ENCODE measurements at regions not wholly inside any gene's neighbourhood (a gene's known extent, or its start where the extent isn't known, plus 50 kb on each side); places are given as distances from the start of the nearest gene placed in this dataset.
"Not testable (repeated sequence)": the region's sequence is repeated elsewhere in the genome, so short reads cannot be mapped to it uniquely, and the experiment has no call there.

DNA sequence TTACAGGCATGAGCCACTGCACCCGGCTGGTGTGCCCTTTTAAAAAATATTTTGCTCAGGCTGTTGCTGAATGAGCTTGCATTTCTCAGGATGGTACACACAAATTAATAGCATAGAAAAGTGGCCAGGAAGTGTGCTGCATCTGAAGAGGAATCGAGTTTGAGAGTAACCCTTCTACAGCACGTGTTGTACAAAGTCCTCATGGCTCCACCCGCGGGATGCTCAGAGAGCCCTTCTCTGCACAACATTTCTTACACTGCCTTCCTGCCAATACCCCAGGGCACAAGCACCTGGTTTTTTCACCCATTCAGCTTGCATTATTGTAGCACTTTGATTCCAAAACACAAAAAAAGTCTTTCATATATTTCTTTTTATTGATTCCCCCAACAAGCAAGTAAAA, 90.1 kb upstream of the NEDD4L start:
- DNase-seq, result no peak

DNA sequence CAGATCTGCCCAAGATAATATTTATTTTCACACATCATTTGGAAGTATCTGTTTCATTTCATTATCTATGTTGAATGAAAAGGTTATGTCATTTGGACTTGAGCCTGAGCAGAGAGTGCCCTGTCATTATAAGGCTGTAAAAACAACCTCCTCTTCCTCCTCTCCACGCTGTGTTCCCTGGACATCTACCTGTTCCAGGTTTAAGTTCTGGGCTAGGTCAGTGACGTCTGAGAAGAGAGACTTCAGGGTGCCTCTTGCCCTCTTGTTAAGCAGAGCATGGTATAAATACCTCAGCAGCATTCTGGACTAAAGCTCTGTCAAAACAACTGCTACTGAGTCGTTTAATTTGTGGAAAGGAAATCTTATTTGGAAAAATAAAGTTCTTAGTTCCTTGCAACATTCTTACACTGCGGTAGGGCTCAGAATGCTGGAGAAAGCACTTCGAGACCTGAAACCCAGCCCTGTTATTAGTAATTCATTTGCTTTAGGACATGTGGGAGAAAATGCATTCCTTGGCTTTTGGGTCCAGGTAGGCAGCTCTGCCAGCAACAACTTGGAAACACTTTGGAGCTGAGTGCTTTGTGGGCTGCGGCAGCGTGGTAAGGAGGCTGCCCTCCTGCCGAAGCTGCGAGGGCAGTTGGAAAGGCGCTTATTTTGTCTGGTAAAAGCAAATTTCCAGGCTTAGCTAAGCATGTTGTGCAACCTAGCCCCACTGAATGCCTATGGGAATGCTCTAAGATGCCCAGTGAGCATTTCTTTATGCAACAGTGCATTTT, 91.8 kb upstream of the NEDD4L start:
- no peak for DNase-seq

DNA sequence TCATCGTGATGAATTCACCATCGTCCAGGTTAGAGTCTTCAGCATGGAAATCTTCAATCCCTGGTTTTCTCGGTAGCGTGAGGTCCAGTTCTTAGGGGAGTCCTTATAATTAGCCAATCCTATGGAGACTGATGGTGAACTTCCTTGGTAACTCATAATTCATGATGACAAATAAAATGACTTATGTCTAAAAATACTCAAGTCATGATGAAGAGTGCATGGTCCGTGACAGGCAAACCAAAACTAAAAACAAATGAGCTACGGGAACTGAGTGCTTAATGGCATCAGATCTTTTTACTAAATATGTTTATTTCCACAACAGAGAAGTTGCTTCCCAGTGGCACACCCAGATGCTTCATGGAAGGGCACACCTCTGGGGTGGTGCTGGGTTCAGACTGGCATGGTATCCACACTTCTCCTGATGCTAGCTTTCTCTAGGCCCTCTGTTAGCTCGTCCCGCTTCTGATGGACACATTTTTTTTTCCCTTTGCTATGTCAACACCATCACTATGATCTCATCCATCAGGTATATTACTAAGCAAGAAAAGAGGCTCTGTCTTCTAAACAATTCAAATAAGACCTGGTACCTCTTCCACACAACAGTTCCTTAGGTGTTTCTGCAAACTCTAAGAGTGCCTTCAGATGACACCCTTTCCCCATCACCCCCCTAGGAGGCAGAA, 92.8 kb upstream of the NEDD4L start:
- DNase-seq, result no peak

DNA sequence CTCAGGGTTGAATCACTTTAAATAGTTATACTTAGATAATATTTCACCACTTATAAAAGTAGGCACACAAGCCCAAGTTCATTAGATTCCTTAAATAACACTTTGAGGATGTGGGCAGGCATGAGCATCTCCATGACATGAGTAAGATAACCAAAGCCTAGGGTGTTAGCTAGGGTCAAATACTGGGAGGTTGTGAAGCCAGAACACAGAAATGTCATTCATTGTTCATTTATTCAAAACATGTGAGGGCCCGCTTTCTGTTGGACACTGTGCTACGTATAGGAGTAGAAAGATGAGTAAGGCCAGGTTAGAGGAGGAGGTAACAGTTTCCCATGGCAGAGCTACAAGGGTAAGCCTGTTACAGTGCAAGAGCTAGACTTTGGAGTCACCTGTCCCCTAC, 93.5 kb upstream of the NEDD4L start:
- no peak for DNase-seq

DNA sequence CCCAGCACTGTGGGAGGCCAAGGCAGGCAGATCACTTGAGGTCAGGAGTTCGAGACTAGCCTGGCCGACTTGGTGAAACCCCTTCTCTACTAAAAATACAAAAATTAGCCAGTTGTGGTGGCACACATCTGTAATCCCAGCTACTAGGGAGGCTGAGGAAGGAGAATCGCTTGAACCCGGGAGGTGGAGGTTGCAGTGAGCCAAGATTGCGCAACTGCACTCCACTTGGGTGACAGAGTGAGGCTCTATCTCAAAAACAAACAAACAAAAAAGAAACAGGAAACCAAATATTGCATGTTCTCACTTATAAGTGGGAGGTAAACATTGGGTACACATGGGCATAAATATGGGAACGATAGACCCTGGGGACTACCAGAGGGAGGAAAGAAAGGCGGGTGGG, 94.7 kb upstream of the NEDD4L start:
- not testable (repeated sequence) for DNase-seq

DNA sequence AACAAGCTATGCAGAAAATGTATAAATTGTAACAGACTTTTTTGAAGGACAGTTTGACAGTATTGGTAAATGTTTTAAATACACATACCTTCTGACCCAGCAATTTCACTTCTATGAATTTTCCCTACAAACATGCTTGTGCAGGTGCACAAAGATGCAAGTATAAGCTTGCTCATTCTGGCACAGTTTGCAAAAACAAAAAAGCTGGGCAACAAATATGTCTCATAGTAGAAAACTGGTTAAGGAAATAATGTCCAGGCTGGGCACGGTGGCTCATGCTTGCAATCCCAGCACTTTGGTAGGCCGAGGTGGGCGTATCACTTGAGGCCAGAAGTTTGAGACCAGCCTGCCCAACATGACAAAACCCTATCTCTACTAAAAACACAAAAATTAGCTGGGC, 96.9 kb upstream of the NEDD4L start:
- DNase-seq, result no peak

DNA sequence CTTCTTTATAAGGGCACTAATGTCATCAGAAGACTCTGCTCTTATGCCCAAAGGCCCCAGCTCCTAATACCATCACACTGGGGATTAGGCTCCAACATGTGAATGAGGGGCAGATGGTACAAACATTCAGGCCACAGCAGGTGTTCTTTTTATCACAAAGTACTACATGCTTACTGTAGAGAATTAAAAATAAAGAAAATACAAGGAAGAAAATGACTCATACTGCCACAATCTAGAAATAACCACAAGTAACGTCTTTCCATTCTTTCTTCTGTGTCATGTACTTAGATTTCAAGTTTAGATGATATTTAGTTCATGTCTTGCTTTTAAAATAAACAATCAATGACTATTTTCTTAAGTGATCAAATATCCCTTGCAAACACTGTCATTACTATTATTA, 100.3 kb upstream of the NEDD4L start:
- DNase-seq, result no peak

DNA sequence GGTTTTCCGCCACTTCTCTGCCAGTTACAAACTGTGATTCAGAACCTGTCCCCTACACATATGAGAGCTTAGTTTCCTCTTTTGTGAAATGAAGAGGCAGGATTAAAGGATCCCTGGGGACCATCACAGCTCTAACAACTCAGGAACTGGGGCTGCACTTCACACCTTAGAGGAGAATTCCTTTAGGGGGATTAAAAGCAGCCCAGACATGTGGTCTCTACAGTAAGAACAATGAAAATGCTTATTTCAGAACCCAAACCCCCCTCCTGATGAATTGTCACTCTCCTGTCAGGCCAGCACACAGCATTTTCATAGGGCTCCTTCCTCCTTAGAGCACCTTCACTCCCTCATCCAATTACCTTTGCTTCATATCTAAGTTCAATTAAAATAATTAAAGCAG, 101.5 kb upstream of the NEDD4L start:
- DNase-seq, result no peak

DNA sequence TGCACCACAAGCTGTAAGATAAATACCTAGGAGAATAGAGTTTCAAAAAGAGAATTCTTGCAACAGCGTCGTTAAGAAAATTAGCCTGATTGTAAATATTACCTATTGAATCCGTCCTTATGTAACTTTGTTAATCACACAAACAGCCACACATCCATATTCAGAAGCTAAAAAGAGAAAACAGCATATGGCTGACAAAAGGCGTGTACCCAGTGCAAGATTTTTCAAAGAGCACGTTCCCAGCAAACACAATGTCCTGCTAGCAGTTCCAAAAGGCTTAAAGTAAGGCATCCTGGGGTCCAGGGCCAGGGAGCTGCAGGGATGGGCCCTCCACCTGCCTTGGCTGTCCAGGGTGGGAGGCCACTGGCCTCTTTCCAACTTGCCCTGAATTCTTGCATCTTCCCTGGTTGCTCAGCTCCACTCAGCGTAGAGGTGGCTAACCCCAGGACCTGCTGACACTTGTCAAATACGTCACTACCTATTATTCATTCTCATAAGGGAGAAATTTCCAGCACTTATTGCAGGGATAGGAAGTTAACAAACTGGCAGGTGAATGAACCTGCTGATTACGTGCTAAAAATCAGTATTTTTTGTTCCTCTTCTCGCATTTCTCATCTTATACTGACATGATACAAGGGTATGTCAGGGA, 102.1 kb upstream of the NEDD4L start:
- no peak for DNase-seq

DNA sequence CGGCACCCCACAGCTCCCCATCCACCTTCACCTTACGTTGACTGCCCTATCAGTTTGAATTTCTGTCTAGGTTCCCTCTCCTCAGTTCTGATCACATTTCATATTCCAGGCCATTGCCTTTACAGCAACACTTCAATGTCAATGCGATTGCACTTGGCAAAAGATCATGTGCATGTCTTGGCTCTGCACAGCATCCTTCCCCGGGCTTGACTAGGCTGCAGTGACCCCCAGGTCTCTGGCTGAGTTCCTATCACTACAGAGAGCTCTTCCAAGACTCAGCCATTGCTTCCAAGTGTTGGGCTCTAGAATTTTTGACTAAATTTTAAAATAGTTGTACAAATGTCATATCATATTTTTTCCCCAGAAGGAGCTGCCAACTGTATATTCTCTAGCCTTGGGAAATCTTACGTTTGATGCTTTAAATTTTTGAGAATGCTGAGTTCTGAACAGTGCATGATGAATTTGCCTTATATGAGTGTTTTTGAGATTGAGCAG, 103.8 kb upstream of the NEDD4L start:
- no peak for DNase-seq

DNA sequence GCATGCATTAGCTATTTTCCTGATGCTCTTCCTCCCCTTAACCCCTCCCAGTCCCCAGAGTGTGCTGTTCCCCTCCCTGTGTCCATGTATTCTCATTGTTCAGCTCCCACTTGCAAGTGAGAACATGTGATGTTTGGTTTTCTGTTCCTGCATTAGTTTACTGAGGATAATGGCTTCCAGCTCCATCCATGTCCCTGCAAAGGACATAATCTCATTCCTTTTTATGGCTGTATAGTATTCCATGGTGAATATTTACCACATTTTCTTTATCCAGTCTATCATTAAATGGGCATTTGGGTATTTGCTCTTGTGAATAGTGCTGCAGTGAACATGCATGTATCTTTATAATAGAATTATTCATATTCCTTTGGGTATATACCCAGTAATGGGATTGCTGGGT, 109.7 kb upstream of the NEDD4L start:
- not testable (repeated sequence) for DNase-seq

DNA sequence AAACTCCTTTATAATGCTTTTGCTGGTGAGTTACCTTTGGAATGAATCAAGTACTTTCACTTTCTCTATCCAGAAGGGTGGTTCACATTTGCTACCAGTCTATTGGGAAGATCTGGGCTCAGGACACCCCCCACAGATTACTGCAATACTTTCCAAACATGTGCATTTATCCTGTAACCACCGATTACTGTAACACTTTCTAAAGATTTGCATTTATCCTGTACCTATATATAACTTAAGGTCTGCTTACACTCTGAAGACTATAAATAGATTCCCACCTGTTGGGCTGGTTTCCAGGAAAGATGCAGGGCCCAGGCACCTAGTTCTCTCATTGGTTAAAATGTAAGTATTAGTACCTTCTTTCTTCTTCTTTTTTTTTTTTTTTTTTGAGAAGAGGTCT, 113.0 kb upstream of the NEDD4L start:
- peak; percentile 52 for DNase-seq

DNA sequence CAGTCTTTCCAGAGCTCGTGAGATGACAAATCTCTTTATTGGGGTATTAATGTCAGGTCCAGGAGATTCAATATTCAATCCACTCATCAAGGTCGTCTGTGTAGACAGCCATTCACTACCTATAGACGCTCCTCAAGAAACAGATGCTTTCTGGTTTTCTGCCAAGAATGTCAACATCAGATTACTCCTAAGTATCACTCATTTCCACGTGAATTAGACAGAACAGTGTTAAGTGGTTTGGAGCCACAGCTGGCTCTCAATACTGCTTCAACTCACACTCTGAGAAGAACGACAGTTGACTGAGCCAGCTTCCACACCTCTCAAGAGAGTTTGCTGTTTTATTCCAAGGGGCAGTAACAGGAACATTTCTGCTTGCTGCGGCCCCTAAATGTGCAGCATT, 113.5 kb upstream of the NEDD4L start:
- peak; percentile 77 for DNase-seq

DNA sequence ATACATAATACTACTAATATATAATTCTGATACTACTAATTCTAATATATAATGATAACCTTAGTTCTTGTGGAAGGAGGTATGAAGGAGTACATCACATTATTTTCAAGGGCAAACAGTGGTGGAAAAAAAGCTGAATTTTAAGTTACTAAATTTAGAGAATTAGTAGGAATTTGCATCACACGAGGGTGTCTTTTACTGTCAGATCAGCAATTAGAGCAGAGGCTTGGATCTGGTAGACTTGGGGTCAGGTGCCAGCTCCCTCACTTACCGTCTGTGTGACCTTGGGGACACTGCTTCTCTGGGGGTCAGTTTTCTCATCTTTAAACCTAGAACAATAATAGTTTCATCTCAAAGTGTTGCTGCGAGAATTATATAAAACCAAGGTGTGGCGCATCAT, 114.1 kb upstream of the NEDD4L start:
- no peak for DNase-seq

DNA sequence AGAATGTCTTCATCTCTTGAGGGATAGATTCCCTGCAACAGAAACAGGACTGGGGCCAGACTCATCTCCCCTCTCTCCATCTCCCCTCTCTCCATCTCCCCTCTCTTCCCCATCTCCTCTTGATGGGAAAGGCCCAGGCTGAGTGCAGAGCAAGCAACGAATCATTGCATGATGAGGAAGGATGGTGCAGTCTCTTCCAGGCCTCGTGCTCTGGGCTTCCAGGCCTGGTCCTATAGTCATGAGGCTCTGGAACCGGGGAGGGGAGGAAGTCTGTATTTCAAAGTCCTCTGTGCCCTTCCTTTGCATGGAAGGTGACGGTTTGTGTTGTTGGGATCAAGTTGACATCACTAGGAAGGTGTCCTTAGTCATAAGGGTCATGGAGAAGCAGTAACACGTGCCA, 115.6 kb upstream of the NEDD4L start:
- no peak for DNase-seq

DNA sequence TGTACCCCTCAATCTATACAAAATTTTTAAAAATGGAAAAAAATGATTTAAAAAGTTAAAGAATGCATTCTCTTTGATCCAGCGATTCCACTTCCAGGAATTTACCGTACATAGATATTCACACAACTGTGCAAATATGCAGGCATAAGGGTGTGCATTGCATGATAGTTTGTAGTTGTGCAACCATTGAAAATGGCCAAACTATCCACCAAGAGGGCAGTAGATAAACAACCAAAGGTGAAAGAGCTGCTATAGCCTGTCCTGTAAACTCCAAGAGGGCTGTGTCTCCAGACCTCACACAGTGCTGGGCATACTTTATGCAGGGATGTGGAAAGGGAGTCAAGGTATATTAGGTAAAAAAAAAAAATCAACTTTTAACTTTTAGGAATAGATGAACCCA, 116.5 kb upstream of the NEDD4L start:
- DNase-seq, result no peak

DNA sequence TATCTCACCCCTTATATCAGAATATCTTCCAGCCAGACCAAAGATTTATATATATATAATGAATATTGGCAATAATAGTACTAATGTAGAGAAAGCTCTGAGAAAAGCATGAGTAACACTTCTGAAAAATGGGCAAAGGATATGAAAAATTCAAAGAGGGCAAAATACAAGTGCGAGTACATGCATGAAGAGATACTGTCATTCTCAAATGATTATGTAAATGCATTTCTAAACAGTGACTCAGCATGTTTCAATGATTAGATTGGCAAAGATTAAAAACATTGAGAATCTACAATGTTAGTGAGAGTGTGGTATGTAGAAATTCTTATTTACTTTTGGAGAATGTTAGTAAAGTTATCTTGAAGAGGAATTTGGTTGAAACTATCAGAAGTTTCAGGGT, 118.3 kb upstream of the NEDD4L start:
- no peak for DNase-seq

DNA sequence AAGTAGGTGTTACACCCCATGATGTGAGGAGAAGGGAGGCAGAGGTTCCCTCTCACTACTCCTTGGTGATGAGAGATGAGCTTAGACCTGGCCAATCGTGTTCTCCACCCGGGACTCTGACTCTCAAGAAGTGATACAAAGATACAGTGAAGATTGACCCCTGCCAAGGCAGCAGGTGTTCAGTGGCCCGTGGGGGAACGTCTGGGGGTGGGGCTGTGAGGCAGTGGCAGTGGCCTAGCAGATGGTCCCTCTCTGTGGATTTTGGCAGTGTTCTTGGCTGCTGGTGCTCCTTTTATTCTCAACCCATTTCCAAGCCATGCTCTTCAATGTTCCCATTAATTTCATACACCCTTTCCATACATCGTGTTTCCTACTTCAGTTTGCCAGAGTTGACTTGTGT, 120.4 kb upstream of the NEDD4L start:
- no peak for DNase-seq

DNA sequence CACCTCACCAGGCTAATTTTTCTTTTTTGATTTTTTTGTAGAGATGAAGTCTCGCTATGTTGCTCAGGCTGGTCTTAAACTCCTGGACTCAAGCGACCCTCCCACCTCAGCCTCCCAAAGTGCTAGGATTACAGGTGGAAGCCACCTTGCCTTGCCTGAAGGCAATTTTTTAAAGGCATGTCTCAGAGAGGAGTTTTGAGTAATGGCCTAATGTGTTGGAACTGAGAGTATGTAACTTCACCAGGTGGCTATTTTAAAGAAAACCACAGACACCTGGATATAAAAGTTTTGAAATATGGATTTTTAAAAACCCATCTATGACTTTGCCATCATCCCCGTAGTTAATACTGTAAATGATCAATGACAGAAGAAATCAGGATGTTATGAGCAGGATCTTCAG, 119.8 kb upstream of the ATP8B1 start:
- DNase-seq, result no peak

DNA sequence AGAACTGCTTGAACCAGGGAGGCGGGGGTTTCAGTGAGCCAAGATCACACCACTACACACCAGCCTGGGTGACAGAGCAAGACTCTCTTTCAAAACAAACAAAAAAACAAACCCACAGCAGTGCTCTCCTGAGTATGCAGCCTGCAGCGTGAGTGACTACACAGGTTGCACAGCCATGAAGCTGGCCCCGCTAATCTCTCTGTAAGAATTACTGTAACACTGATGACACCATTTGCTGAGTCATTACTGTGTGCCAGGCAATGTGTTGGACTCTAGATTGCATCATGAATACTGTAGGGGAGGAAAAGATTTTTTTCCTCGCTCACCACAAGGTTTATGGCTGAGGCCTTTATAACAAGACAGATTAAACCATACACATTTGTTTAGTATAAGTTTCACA, 118.6 kb upstream of the ATP8B1 start:
- DNase-seq, result no peak

DNA sequence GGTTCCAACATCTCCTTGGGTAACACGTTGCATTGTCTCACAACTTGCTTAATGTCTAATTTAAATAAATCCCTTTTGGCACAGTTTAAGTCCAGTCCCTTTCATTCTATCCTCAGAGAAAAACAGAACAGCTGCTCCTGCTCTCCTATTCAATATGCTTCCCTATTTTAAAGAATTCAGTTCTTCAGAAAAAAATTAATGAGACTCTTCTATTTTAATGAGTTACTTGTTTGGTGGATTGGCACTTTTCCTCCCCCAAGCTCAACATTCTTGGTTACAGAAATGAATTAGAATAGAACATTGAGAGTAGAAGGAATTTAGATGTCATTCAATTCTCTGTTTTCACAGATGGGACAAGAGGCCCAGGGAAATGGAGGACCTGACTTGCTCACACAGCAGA, 116.9 kb upstream of the ATP8B1 start:
- DNase-seq, result no peak

DNA sequence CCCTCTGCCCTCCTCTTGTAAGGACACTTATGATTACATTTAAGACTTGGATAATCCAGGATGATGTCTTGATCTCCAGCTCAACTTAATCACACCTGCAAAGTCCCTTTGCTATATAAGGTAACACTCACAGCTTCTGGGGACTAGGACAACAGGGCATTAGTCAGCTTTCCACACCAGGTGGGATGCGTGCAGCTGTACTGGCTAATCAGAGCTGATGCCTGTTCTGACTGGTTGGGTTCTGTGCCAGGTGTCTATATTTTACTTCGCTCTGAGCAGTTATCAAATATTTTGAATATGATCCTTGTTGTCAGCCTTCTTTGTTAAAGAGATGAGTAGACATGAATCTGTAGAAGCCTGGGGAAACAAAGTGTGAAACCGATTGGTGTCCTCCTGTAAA, 115.5 kb upstream of the ATP8B1 start:
- DNase-seq, result peak; percentile 22

DNA sequence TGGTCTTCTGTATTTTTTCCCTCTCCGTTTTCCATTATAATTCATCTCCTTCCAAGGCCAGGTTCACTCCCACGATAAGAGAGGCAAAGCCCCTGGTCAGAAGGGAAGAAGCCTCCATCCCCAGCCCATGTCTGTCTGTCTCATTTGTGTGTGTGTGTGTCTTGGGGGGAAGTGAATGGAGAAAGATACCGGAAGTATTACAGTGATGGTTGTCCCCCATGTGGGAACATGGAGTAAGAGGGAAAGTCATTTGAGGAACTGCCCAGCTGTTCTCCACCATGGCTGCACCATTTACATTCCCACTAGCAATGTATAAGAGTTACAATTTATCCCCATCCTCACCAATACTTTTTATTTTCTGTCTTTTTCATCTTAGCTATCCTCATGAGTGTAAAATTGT, 113.6 kb upstream of the ATP8B1 start:
- no peak for DNase-seq
